Vagina (tissue), 2 donors: ENCODE measurements at regions not wholly inside any gene's neighbourhood (a gene's known extent, or its start where the extent isn't known, plus 50 kb on each side); places are given as distances from the start of the nearest gene placed in this dataset.

Source experiments
- DNase-seq, 2 donors: peaks; one replicate each; pipeline ENCODE4 v3.0.0-alpha.2; 2017; ENCODE audit errors: extremely low spot score in 2 of 2
- H3K27ac ChIP-seq: fragments of 200-600 bp; sonication (generic); one replicate; pipeline ENCODE4 v1.5.1; 2019
- H3K27me3 ChIP-seq: fragments of 200-600 bp; sonication (generic); one replicate; pipeline ENCODE4 v1.5.1; 2019
- H3K36me3 ChIP-seq, 2 donors: fragments of 200-600 bp; sonication (generic); one replicate each; pipeline ENCODE4 v1.5.1; 2017 to 2019
- H3K4me1 ChIP-seq: fragments of 200-600 bp; sonication (generic); one replicate; pipeline ENCODE4 v1.5.1; 2019
- H3K4me3 ChIP-seq, 2 donors: fragments of 200-600 bp; sonication (generic); 1 replicate in 1 of 2; 2 replicates in 1 of 2; pipeline ENCODE4 v1.5.1; 2016 to 2019
- H3K9me3 ChIP-seq: fragments of 200-600 bp; sonication (generic); one replicate; pipeline ENCODE4 v1.5.1; 2019
- CTCF ChIP-seq, 3 experiments: fragments of 450-650 bp in 2 of 3; fragments of 200-600 bp in 1 of 3; sonication (generic) in 1 of 3; IDR thresholded peaks; one replicate each; pipeline ENCODE4 v1.5.1; 2017 to 2019; ENCODE audit warnings: antibody characterized with exemption in 3 of 3, mild to moderate bottlenecking in 2 of 3, moderate library complexity in 2 of 3
- POLR2A ChIP-seq, 2 donors: fragments of 450-650 bp; IDR thresholded peaks; one replicate each; pipeline ENCODE4 v1.6.1; 2017; ENCODE audit warnings: antibody characterized with exemption in 2 of 2, mild to moderate bottlenecking in 2 of 2, moderate library complexity in 2 of 2
- POLR2AphosphoS5 ChIP-seq, 2 donors: sonication (generic); formaldehyde crosslinking; IDR thresholded peaks; one replicate each; pipeline ENCODE4 v1.9.0; 2017; ENCODE audit warnings: antibody characterized with exemption in 2 of 2, mild to moderate bottlenecking in 2 of 2, low read depth in 1 of 2; ENCODE audit not compliant: insufficient read depth in 1 of 2
- intact Hi-C: fragments of 100-400 bp; cut with DNase I; formaldehyde crosslinking; loops from one replicate; pipeline ENCODE4 v1.15.1; 2023

GRCh38 chr2:226640501-226640900 lies 159.1 kb downstream of the IRS1 start:
- Histone ChIP-seq H3K27me3 (no peaks in the 10 kb centered on the region), H3K36me3 (no peaks in the 10 kb centered on the region), H3K4me3 (no peak overlapping the region), H3K4me1 (no peaks in the 10 kb centered on the region), H3K27ac (no peak overlapping the region), H3K9me3 (no peaks in the 10 kb centered on the region)
- DNase-seq, result no peak
- TF ChIP-seq POLR2A (IDR thresholded peaks at IDR 0.05), result no peak
- no peak for TF ChIP-seq POLR2AphosphoS5 (IDR thresholded peaks at IDR 0.05; ENCODE audit: insufficient read depth in 1 of 2, low read depth in 1 of 2)
- no peak for TF ChIP-seq CTCF (IDR thresholded peaks at IDR 0.05)
- intact Hi-C loops, result no loop called here

- no peak for DNase-seq
- H3K4me1 ChIP-seq, result no peaks in the 10 kb centered on the region
- no peaks in the 10 kb centered on the region for H3K27me3 ChIP-seq
- no peak overlapping the region for H3K27ac ChIP-seq
- no peaks in the 10 kb centered on the region for H3K9me3 ChIP-seq
- TF ChIP-seq POLR2AphosphoS5 (IDR thresholded peaks at IDR 0.05; ENCODE audit: insufficient read depth in 1 of 2, low read depth in 1 of 2), result no peak
- TF ChIP-seq POLR2A (IDR thresholded peaks at IDR 0.05), result no peak
- TF ChIP-seq CTCF (IDR thresholded peaks at IDR 0.05), result no peak
- no peaks in the 10 kb centered on the region for H3K36me3 ChIP-seq
- no peak overlapping the region for H3K4me3 ChIP-seq
- intact Hi-C loops, result no loop called here
Measured at GRCh38 chr2:226639550-226639949, 160.1 kb downstream of the IRS1 start.

GRCh38 chr2:226638576-226638975 lies 161.0 kb downstream of the IRS1 start:
- no peak for DNase-seq
- H3K4me3 ChIP-seq, result no peak overlapping the region
- H3K27me3 ChIP-seq, result no peaks in the 10 kb centered on the region
- no peaks in the 10 kb centered on the region for H3K36me3 ChIP-seq
- H3K4me1 ChIP-seq, result no peaks in the 10 kb centered on the region
- H3K9me3 ChIP-seq, result no peaks in the 10 kb centered on the region
- no peak overlapping the region for H3K27ac ChIP-seq
- intact Hi-C loops, result no loop called here
- no peak for TF ChIP-seq CTCF (IDR thresholded peaks at IDR 0.05)
- TF ChIP-seq POLR2AphosphoS5 (IDR thresholded peaks at IDR 0.05; ENCODE audit: insufficient read depth in 1 of 2, low read depth in 1 of 2), result no peak
- TF ChIP-seq POLR2A (IDR thresholded peaks at IDR 0.05), result no peak

GRCh38 chr2:226637383-226637782 lies 162.2 kb downstream of the IRS1 start:
- no peaks in the 10 kb centered on the region for H3K27me3 ChIP-seq
- no peak overlapping the region for H3K27ac ChIP-seq
- H3K9me3 ChIP-seq, result no peaks in the 10 kb centered on the region
- peaks cover 2% of the 10 kb centered on the region for H3K4me1 ChIP-seq
- H3K4me3 ChIP-seq, result no peak overlapping the region
- DNase-seq, result no peak
- intact Hi-C loops, result no loop called here
- no peaks in the 10 kb centered on the region for H3K36me3 ChIP-seq
- TF ChIP-seq POLR2AphosphoS5 (IDR thresholded peaks at IDR 0.05; ENCODE audit: insufficient read depth in 1 of 2, low read depth in 1 of 2), result no peak
- TF ChIP-seq POLR2A (IDR thresholded peaks at IDR 0.05), result no peak
- no peak for TF ChIP-seq CTCF (IDR thresholded peaks at IDR 0.05)

- Histone ChIP-seq H3K4me1 (peaks cover 9% of the 10 kb centered on the region), H3K36me3 (no peaks in the 10 kb centered on the region), H3K27me3 (no peaks in the 10 kb centered on the region), H3K9me3 (no peaks in the 10 kb centered on the region), H3K27ac (no peak overlapping the region), H3K4me3 (no peak overlapping the region)
- intact Hi-C loops, result no loop called here
- no peak for TF ChIP-seq CTCF (IDR thresholded peaks at IDR 0.05)
- TF ChIP-seq POLR2AphosphoS5 (IDR thresholded peaks at IDR 0.05; ENCODE audit: insufficient read depth in 1 of 2, low read depth in 1 of 2), result no peak
- TF ChIP-seq POLR2A (IDR thresholded peaks at IDR 0.05), result no peak
- DNase-seq, result no peak
Measured at GRCh38 chr2:226636586-226636985, 163.0 kb downstream of the IRS1 start.
